ENCODE measurements at regions not wholly inside any gene's neighbourhood (a gene's known extent, or its start where the extent isn't known, plus 50 kb on each side); places are given as distances from the start of the nearest gene placed in this dataset.

GRCh38 chr5:96528826-96529474 is 95.9 kb upstream of the PCSK1 start:
- no peak overlapping the region for H3K4me2 ChIP-seq (ENCODE audit: insufficient read depth in 1 of 2, low read depth in 2 of 2, low read length in 2 of 2)
- H3K4ac ChIP-seq (replicated peaks; ENCODE audit: insufficient read length, low read depth, low read length), result no peak overlapping the region
- H2AFZ ChIP-seq (ENCODE audit: low read length), result no peak overlapping the region
- no peak for TF ChIP-seq CHD2 (IDR thresholded peaks at IDR 0.05; ENCODE audit: low read length)
- no peak for TF ChIP-seq RFX5 (IDR thresholded peaks at IDR 0.05; ENCODE audit: borderline replicate concordance, low read depth, low read length)
- no peak for TF ChIP-seq USF2 (IDR thresholded peaks at IDR 0.05; ENCODE audit: low read length)
- no peak for TF ChIP-seq GTF2F1 (IDR thresholded peaks at IDR 0.05; ENCODE audit: borderline replicate concordance, low read depth, low read length)
- TF ChIP-seq, protein P1, sequence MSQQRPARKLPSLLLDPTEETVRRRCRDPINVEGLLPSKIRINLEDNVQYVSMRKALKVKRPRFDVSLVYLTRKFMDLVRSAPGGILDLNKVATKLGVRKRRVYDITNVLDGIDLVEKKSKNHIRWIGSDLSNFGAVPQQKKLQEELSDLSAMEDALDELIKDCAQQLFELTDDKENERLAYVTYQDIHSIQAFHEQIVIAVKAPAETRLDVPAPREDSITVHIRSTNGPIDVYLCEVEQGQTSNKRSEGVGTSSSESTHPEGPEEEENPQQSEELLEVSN (IDR thresholded peaks at IDR 0.05), result no peak
- no peak for TF ChIP-seq SAP30 (IDR thresholded peaks at IDR 0.05; ENCODE audit: insufficient read depth, insufficient replicate concordance, low read length)
- no peak for TF ChIP-seq KDM4A (IDR thresholded peaks at IDR 0.05; ENCODE audit: low read depth, low read length, severe bottlenecking)
- TF ChIP-seq TCF12 (IDR thresholded peaks at IDR 0.05; ENCODE audit: low read depth, low read length), result no peak
- TF ChIP-seq SIRT6 (IDR thresholded peaks at IDR 0.05; ENCODE audit: low read length), result no peak
- no peak for TF ChIP-seq BACH1 (IDR thresholded peaks at IDR 0.05; ENCODE audit: low read length)
- TF ChIP-seq ATF3 (IDR thresholded peaks at IDR 0.05; ENCODE audit: insufficient read depth, low read depth, low read length), result no peak
- TF ChIP-seq SRF (IDR thresholded peaks at IDR 0.05; ENCODE audit: low read depth, low read length), result no peak

More at GRCh38 chr5:96528826-96529474, 95.9 kb upstream of the PCSK1 start:
- no peaks in the 10 kb centered on the region for H3K27me3 ChIP-seq (replicated peaks in 1 of 4; ENCODE audit: control insufficient read depth in 3 of 4, extremely low read depth in 1 of 4, insufficient read depth in 3 of 4, low read length in 3 of 4)
- H4K8ac ChIP-seq (ENCODE audit: extremely low read depth, insufficient read depth, low read length), result no peak overlapping the region
- no peaks in the 10 kb centered on the region for H3K9me3 ChIP-seq (ENCODE audit: insufficient read depth in 2 of 2, low read depth in 1 of 2, low read length in 1 of 2)
- H3K18ac ChIP-seq (ENCODE audit: extremely low read depth, low read length), result no peak overlapping the region
- CTCF ChIA-PET (ENCODE audit: partially characterized antibody), result interaction anchor here (0.7 kb wide), 1 partner anchor 23 kb away, joined by 4 read pairs; no protein-coding TSS in a partner anchor
- no peak overlapping the region for H3K27ac ChIP-seq (ENCODE audit: low read depth, low read length)
- no peak overlapping the region for H3K14ac ChIP-seq (ENCODE audit: insufficient read length)
- WGBS, 2 experiments (ENCODE audit: extremely low coverage in 1 of 2, insufficient coverage in 1 of 2, insufficient read length in 1 of 2, insufficient replicate concordance in 2 of 2, low coverage in 1 of 2, low lambda C conversion rate in 2 of 2, missing lambda C conversion rate in 1 of 2), result 87% methylated on average over 4 of the region's 4 CpGs; no CpG with 5 or more reads in 1 of the 2 experiments
- no peak overlapping the region for H3K9ac ChIP-seq (replicated peaks in 1 of 4; ENCODE audit: extremely low read depth in 1 of 4, low read depth in 3 of 4, low read length in 3 of 4)
- no peak overlapping the region for H3K23ac ChIP-seq (ENCODE audit: insufficient read length)
- no peaks in the 10 kb centered on the region for H4K20me1 ChIP-seq (replicated peaks in 1 of 2; ENCODE audit: control insufficient read depth in 1 of 2, insufficient read depth in 2 of 2, low read length in 2 of 2)
- no peak overlapping the region for H3K4me3 ChIP-seq (ENCODE audit: extremely low read depth in 1 of 4, insufficient read depth in 2 of 4, low read depth in 3 of 4, low read length in 4 of 4)
- H3K79me2 ChIP-seq (ENCODE audit: control insufficient read depth in 1 of 2, insufficient read depth in 2 of 2, low read length in 2 of 2), result no peaks in the 10 kb centered on the region
- H2AK5ac ChIP-seq (ENCODE audit: low read depth, low read length), result no peak overlapping the region
- no peaks in the 10 kb centered on the region for H3K36me3 ChIP-seq (ENCODE audit: control insufficient read depth in 2 of 4, insufficient read depth in 4 of 4, low read length in 3 of 4)
- H3K56ac ChIP-seq (replicated peaks; ENCODE audit: insufficient read length, low read depth, low read length), result no peak overlapping the region
- H3K4me1 ChIP-seq (replicated peaks in 1 of 4; ENCODE audit: control insufficient read depth in 3 of 4, insufficient read depth in 4 of 4, low read length in 3 of 4), result no peaks in the 10 kb centered on the region
- H3K23me2 ChIP-seq (ENCODE audit: low read depth, low read length), result no peaks in the 10 kb centered on the region
- no peak overlapping the region for H4K91ac ChIP-seq (replicated peaks; ENCODE audit: insufficient read length, low read length)
- no peak overlapping the region for H2BK5ac ChIP-seq (ENCODE audit: low read depth, low read length)
- DNase-seq (ENCODE audit: low read depth in 1 of 2, low spot score in 2 of 2) (no peak), FAIRE-seq (no peak)
- POLR2A ChIA-PET (ENCODE audit: partially characterized antibody), result no interaction called here
- H3K79me1 ChIP-seq (ENCODE audit: low read depth, low read length), result no peaks in the 10 kb centered on the region
- H2BK20ac ChIP-seq (ENCODE audit: low read length), result no peak overlapping the region
- H2BK12ac ChIP-seq (ENCODE audit: low read depth, low read length), result no peak overlapping the region
- H2BK15ac ChIP-seq (ENCODE audit: low read length), result no peak overlapping the region
- H2BK120ac ChIP-seq (replicated peaks; ENCODE audit: low read depth, low read length), result no peak overlapping the region
- no peak overlapping the region for H4K5ac ChIP-seq (ENCODE audit: insufficient read length, low read depth, low read length)

All from H1 (cell line).